Activated naive CD4-positive, alpha-beta T cell treated with anti-CD3 and anti-CD28 coated beads, Interleukin-2, amount 50 U/mL, for 24 hours (primary cell): ENCODE measurements at regions not wholly inside any gene's neighbourhood (a gene's known extent, or its start where the extent isn't known, plus 50 kb on each side); places are given as distances from the start of the nearest gene placed in this dataset.
"Not testable (repeated sequence)": the region's sequence is repeated elsewhere in the genome, so short reads cannot be mapped to it uniquely, and the experiment has no call there.

ENCODE experiments used
- H3K27ac Mint-ChIP-seq: one replicate; pipeline ENCODE4 v1.8.0; 2021; ENCODE audit warnings: mild to moderate bottlenecking, mixed read lengths
- H3K27me3 Mint-ChIP-seq: one replicate; pipeline ENCODE4 v1.8.0; 2021; ENCODE audit warnings: mixed read lengths
- H3K36me3 Mint-ChIP-seq: one replicate; pipeline ENCODE4 v1.8.0; 2021; ENCODE audit warnings: mixed read lengths
- H3K4me1 Mint-ChIP-seq: one replicate; pipeline ENCODE4 v1.8.0; 2021; ENCODE audit warnings: mixed read lengths
- H3K4me3 Mint-ChIP-seq: one replicate; pipeline ENCODE4 v1.8.0; 2021; ENCODE audit warnings: mild to moderate bottlenecking, mixed read lengths
- H3K9me3 Mint-ChIP-seq: one replicate; pipeline ENCODE4 v1.8.0; 2021; ENCODE audit warnings: mixed read lengths

DNA sequence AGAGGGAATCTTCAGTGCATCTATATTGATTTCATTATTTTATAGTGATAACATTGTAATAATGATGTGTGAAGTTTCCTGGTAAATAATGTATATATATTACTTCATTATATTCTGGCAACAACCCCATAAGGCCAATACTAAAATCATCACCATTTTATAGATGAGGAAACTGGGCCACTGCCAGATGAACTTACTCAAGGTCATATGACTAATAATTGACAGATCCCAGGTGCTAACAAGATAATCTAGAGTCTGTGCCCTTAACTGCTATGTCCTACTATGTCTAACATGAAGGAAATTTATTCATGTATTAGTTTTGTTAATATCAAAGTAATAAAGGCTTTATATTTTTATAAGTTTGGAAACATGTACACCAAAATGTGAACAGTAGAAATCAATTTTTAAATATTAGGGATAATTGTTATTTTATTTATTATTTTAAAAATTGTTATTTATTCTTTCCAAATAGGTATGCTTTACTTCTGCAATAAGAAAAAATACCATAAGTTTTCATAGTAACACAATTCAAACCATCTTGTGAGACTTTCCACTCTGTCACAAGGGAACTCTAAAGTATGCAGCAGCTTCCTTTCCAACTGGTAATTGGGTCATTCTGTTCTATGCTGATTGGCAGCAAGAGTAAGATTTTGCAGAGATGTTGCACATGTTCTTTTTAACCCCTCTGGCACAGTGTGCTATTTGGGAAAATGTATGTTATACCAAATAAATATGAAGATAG is 90.8 kb upstream of the CMC1 start:
- Mint-ChIP-seq H3K4me1 (peaks cover 12% of the 10 kb centered on the region), H3K27ac (no peak overlapping the region), H3K27me3 (peaks cover 1% of the 10 kb centered on the region), H3K9me3 (no peaks in the 10 kb centered on the region), H3K4me3 (no peak overlapping the region), H3K36me3 (peaks cover 3% of the 10 kb centered on the region)

- Mint-ChIP-seq H3K27me3 (peaks cover 1% of the 10 kb centered on the region), H3K4me1 (peaks cover 12% of the 10 kb centered on the region), H3K9me3 (no peaks in the 10 kb centered on the region), H3K4me3 (no peak overlapping the region), H3K36me3 (peaks cover 3% of the 10 kb centered on the region), H3K27ac (no peak overlapping the region)
Observed at GRCh38 chr3:28151207-28151550, 90.2 kb upstream of the CMC1 start.

- Mint-ChIP-seq H3K9me3 (no peaks in the 10 kb centered on the region), H3K27ac (no peak overlapping the region), H3K27me3 (peaks cover 1% of the 10 kb centered on the region), H3K36me3 (peaks cover 3% of the 10 kb centered on the region), H3K4me1 (peaks cover 12% of the 10 kb centered on the region), H3K4me3 (peak overlapping the region; percentile 8)
Observed at GRCh38 chr3:28151608-28152228, 89.7 kb upstream of the CMC1 start.

- no peak overlapping the region for H3K4me3 Mint-ChIP-seq
- H3K27me3 Mint-ChIP-seq = peaks cover 5% of the 10 kb centered on the region
- H3K4me1 Mint-ChIP-seq = peaks cover 12% of the 10 kb centered on the region
- H3K27ac Mint-ChIP-seq = no peak overlapping the region
- H3K36me3 Mint-ChIP-seq = peaks cover 13% of the 10 kb centered on the region
- peaks cover 23% of the 10 kb centered on the region for H3K9me3 Mint-ChIP-seq
Observed at GRCh38 chr3:28155631-28156030, 85.8 kb upstream of the CMC1 start.

DNA sequence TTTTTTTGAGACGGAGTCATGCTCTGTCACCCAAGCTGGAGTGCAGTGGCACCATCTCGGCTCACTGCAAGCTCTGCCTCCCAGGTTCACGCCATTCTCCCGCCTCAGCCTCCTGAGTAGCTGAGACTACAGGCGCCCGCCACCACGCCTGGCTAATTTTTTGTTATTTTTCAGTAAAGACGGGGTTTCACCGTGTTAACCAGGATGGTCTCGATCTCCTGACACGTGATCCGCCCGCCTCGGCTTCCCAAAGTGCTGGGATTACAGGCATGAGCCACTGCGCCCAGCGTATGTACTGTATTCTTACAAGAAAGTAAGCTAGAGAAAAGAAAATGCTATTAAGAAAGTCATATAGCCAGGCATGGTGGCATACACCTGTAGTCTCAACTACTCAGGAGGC is 84.8 kb upstream of the CMC1 start:
- peaks cover 13% of the 10 kb centered on the region for H3K36me3 Mint-ChIP-seq
- not testable (repeated sequence) for H3K27ac Mint-ChIP-seq, H3K27me3 Mint-ChIP-seq, H3K4me3 Mint-ChIP-seq, H3K4me1 Mint-ChIP-seq
- H3K9me3 Mint-ChIP-seq = peaks cover 23% of the 10 kb centered on the region

- Mint-ChIP-seq H3K36me3 (peaks cover 5% of the 10 kb centered on the region), H3K4me3 (peak overlapping the region; percentile 79), H3K4me1 (peaks cover 21% of the 10 kb centered on the region), H3K9me3 (peaks cover 5% of the 10 kb centered on the region), H3K27me3 (no peaks in the 10 kb centered on the region), H3K27ac (peak overlapping the region; percentile 98)
Observed at GRCh38 chr3:28171962-28172361, 69.5 kb upstream of the CMC1 start.

DNA sequence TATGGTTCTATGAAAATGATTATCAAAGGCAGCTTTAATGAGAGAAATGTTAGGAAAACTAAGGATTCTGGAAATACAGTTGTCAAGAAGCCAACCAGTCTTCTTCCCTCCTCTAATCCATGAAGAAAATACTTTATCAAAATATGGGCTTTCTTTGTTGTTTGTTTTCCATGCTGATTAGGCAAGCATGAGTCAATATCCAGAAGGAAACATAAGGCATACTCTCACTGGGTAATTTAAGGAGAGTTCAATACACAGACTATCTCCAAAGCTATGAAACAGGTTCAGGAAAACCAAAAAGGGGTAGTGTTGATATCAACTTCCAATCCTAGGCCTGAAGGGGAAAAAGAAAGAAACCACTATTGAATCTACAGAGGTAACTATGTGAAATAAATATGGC is 68.7 kb upstream of the CMC1 start:
- peaks cover 5% of the 10 kb centered on the region for H3K36me3 Mint-ChIP-seq
- no peaks in the 10 kb centered on the region for H3K27me3 Mint-ChIP-seq
- peaks cover 21% of the 10 kb centered on the region for H3K4me1 Mint-ChIP-seq
- no peak overlapping the region for H3K4me3 Mint-ChIP-seq
- peaks cover 5% of the 10 kb centered on the region for H3K9me3 Mint-ChIP-seq
- H3K27ac Mint-ChIP-seq = no peak overlapping the region

DNA sequence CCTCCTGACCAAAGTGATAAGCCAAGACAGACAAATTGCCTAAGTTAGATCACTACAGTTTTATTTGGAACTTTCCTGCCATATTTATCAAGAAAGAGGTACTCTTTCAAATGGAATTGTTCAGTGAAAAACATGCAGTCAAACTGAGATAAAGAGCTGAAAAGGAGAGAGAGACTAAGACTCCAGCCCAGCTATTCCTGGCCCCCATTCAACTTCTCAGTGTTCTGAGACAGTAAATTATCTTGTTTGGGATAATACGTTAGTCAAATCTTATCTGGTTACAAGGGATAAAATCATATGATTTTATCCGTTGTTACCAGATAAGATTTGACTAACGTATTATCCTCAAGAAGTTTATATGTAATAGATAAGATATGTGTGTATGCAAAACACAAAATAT is 67.6 kb upstream of the CMC1 start:
- Mint-ChIP-seq H3K36me3 (peaks cover 5% of the 10 kb centered on the region), H3K4me1 (peaks cover 21% of the 10 kb centered on the region), H3K4me3 (no peak overlapping the region), H3K27me3 (no peaks in the 10 kb centered on the region), H3K27ac (no peak overlapping the region), H3K9me3 (peaks cover 5% of the 10 kb centered on the region)

DNA sequence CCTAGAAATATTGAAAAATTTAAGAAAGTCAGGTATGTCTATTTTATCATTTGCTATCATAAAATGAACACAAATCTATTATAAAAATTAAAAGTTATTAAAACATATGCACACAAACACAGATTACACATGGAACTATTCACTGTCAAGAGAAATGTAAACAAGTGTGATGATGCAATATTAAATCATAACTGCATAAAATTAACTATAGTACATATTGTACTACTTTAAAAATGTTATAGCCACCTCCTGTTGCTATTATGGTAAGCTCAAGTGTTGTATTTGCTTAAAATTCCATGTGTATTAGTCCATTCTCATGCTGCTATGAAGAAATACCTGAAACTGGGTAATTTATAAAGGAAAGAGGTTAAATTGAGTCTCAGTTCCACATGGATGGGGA is 54.7 kb upstream of the CMC1 start:
- H3K9me3 Mint-ChIP-seq = no peaks in the 10 kb centered on the region
- no peaks in the 10 kb centered on the region for H3K36me3 Mint-ChIP-seq
- no peaks in the 10 kb centered on the region for H3K4me1 Mint-ChIP-seq
- H3K27ac Mint-ChIP-seq = no peak overlapping the region
- H3K27me3 Mint-ChIP-seq = no peaks in the 10 kb centered on the region
- H3K4me3 Mint-ChIP-seq = no peak overlapping the region

GRCh38 chr3:28188686-28189085 is 52.7 kb upstream of the CMC1 start:
- Mint-ChIP-seq H3K4me1 (no peaks in the 10 kb centered on the region), H3K27me3 (no peaks in the 10 kb centered on the region), H3K27ac (no peak overlapping the region), H3K36me3 (no peaks in the 10 kb centered on the region), H3K9me3 (no peaks in the 10 kb centered on the region), H3K4me3 (no peak overlapping the region)

DNA sequence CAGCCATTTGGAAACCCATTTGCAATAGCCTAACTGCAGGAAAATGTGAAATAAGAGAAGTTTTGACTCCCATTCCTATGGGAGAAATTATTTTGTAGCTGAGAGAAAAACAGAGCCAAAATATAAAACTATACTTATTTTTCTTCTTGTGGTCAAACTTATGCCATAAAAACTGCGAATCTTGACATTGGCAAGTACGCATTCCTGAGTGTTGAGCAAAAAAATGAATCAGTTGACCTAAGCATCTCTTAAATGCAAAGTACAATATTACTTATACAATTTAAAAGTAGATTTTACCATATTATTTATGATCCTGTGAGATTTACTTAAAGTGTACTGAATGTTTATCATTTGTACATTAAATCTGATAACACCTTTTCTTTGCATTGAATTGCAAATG is 50.1 kb upstream of the CMC1 start:
- Mint-ChIP-seq H3K27me3 (no peaks in the 10 kb centered on the region), H3K9me3 (no peaks in the 10 kb centered on the region), H3K4me3 (no peak overlapping the region), H3K27ac (no peak overlapping the region), H3K4me1 (no peaks in the 10 kb centered on the region), H3K36me3 (no peaks in the 10 kb centered on the region)
